Endothelial cell of umbilical vein (primary cell): ENCODE measurements at regions not wholly inside any gene's neighbourhood (a gene's known extent, or its start where the extent isn't known, plus 50 kb on each side); places are given as distances from the start of the nearest gene placed in this dataset.

Experiments
- BruUV-seq: library from RNA; stranded (reverse); fragments of 400-500 nt; replicated peaks from 2 replicates; lab custom pipeline; 2021; lab: Mats Ljungman, UMichigan
- CTCF ChIA-PET: fragments of 300-600, 350-600 bp; sonication (Branson Sonifier 250); formaldehyde crosslinking; loops from one replicate; lab custom pipeline; 2021; ENCODE audit warnings: antibody characterized with exemption, inconsistent platforms; lab: Charles Lee
- POLR2A ChIA-PET: fragments of 300-600, 350-600 bp; sonication (Branson Sonifier 250); formaldehyde crosslinking; loops from one replicate; lab custom pipeline; 2021; ENCODE audit warnings: antibody characterized with exemption, inconsistent platforms; lab: Charles Lee
- DNase-seq: peaks from one replicate; pipeline ENCODE4 v3.0.0-alpha.2; 2011; ENCODE audit warnings: low read depth, low spot score
- FAIRE-seq: peaks from 2 replicates; lab custom pipeline; 2011; peaks lifted over from hg19 to GRCh38; lab: Jason Lieb, UNC
- H2AFZ ChIP-seq: 2 replicates; pipeline ENCODE4 v1.6.0; 2012; ENCODE audit warnings: low read depth, low read length, control low read depth, inconsistent platforms
- H3K27ac ChIP-seq: 2 replicates; pipeline ENCODE4 v1.5.1; 2011; ENCODE audit warnings: low read depth, mild to moderate bottlenecking, control low read depth, low read length, moderate library complexity; ENCODE audit not compliant: insufficient read depth
- H3K27me3 ChIP-seq, 2 experiments: 2 replicates each; pipeline versions ENCODE4 v1.6.0 to v1.6.1; 2011; ENCODE audit warnings: low read length in 2 of 2, mixed read lengths in 1 of 2; ENCODE audit not compliant: control insufficient read depth in 2 of 2, insufficient read depth in 2 of 2
- H3K36me3 ChIP-seq, 2 experiments: 2 replicates in 1 of 2; 3 replicates in 1 of 2; pipeline ENCODE4 v1.5.1; 2011; ENCODE audit warnings: low read length in 2 of 2, mild to moderate bottlenecking in 1 of 2, moderate library complexity in 1 of 2; ENCODE audit not compliant: control insufficient read depth in 2 of 2, insufficient read depth in 2 of 2; ENCODE audit errors: extremely low read depth in 1 of 2
- H3K4me1 ChIP-seq: 3 replicates; pipeline ENCODE4 v1.5.1; 2011; ENCODE audit warnings: mild to moderate bottlenecking, low read length; ENCODE audit not compliant: control insufficient read depth, insufficient read depth; ENCODE audit errors: extremely low read depth
- H3K4me2 ChIP-seq: 2 replicates; pipeline ENCODE4 v1.6.1; 2011; ENCODE audit warnings: low read length, control low read depth, mixed read lengths; ENCODE audit not compliant: insufficient read depth
- H3K4me3 ChIP-seq, 3 experiments: fragments of 200-600 bp in 1 of 3; sonication (generic), shearing (Covaris generic) in 1 of 3; replicated peaks in 1 of 3; 2 replicates each; pipeline ENCODE4 v1.5.1; 2011 to 2016; ENCODE audit warnings: control low read depth in 3 of 3, low read length in 3 of 3, mild to moderate bottlenecking in 2 of 3, inconsistent platforms in 1 of 3, low read depth in 1 of 3, moderate library complexity in 1 of 3; ENCODE audit not compliant: insufficient read depth in 1 of 3
- H3K79me2 ChIP-seq: 2 replicates; pipeline ENCODE4 v1.6.0; 2012; ENCODE audit warnings: low read length, inconsistent platforms; ENCODE audit not compliant: control insufficient read depth, insufficient read depth
- H3K9ac ChIP-seq: replicated peaks from 2 replicates; pipeline ENCODE3; 2011; ENCODE audit warnings: low read length, control low read depth; ENCODE audit not compliant: insufficient read depth; ENCODE audit errors: extremely low read depth
- H3K9me1 ChIP-seq: replicated peaks from 3 replicates; pipeline ENCODE4 v1.6.0; 2011; ENCODE audit warnings: mild to moderate bottlenecking, low read length; ENCODE audit not compliant: control insufficient read depth, insufficient read depth; ENCODE audit errors: extremely low read depth
- H3K9me3 ChIP-seq: replicated peaks from 2 replicates; pipeline ENCODE4 v1.5.1; 2012; ENCODE audit warnings: low read length, inconsistent platforms; ENCODE audit not compliant: control insufficient read depth, insufficient read depth
- H4K20me1 ChIP-seq: replicated peaks from 2 replicates; pipeline ENCODE3; 2011; ENCODE audit warnings: mild to moderate bottlenecking, low read length; ENCODE audit not compliant: control insufficient read depth, insufficient read depth; ENCODE audit errors: extremely low read depth
- EZH2 ChIP-seq: IDR thresholded peaks from 2 replicates; pipeline ENCODE4 v1.6.1; 2012; ENCODE audit warnings: borderline replicate concordance, low read depth, mild to moderate bottlenecking, moderate library complexity, low read length, inconsistent platforms; ENCODE audit not compliant: severe bottlenecking
- FOS ChIP-seq: IDR thresholded peaks from 2 replicates; pipeline ENCODE4 v1.6.1; 2011; ENCODE audit warnings: mild to moderate bottlenecking, low read length, moderate library complexity, borderline replicate concordance; ENCODE audit not compliant: insufficient read depth
- GATA2 ChIP-seq: IDR thresholded peaks from 2 replicates; pipeline ENCODE4 v1.7.0; 2011; ENCODE audit warnings: low read depth, mild to moderate bottlenecking, moderate library complexity, mixed read lengths, low read length; ENCODE audit not compliant: insufficient read length, insufficient read depth
- JUN ChIP-seq: IDR thresholded peaks from 2 replicates; pipeline ENCODE4 v1.6.1; 2011; ENCODE audit warnings: borderline replicate concordance, low read depth; ENCODE audit not compliant: insufficient read length, insufficient read depth
- MYC ChIP-seq: IDR thresholded peaks from one replicate; pipeline ENCODE4 v1.6.1; 2011; ENCODE audit warnings: mild to moderate bottlenecking, low read depth, low read length
- POLR2A ChIP-seq: IDR thresholded peaks from 2 replicates; pipeline ENCODE4 v1.6.1; 2012; ENCODE audit warnings: low read depth, mild to moderate bottlenecking, control low read depth, low read length
- POLR2AphosphoS5 ChIP-seq: IDR thresholded peaks from 2 replicates; pipeline ENCODE4 v1.6.1; 2012; ENCODE audit warnings: low read depth, mild to moderate bottlenecking, control low read depth, low read length, moderate library complexity; ENCODE audit not compliant: insufficient read depth
- dilution Hi-C: fragments of 300-500 bp; cut with MboI; formaldehyde crosslinking; loops from one replicate; pipeline ENCODE4 v1.15.0; 2019; ENCODE audit warnings: low sequenced_read_pairs; ENCODE audit not compliant: extremely low pct_ligation_motif_present
- intact Hi-C: fragments of 100-400 bp; cut with micrococcal nuclease; formaldehyde crosslinking; loops from one replicate; pipeline ENCODE4 v1.10.0; 2022
- TF ChIP-seq, protein P1 (sequence below), 2 donors: IDR thresholded peaks; 1 replicate in 1 of 2; 2 replicates in 1 of 2; pipeline ENCODE4 v1.5.1; 2011; ENCODE audit warnings: low read length in 2 of 2, mild to moderate bottlenecking in 2 of 2, moderate library complexity in 2 of 2, control low read depth in 1 of 2, inconsistent platforms in 1 of 2, low read depth in 1 of 2; ENCODE audit not compliant: insufficient read depth in 1 of 2; ENCODE audit errors: extremely low read depth in 1 of 2
- TF ChIP-seq, protein P2 (sequence below): IDR thresholded peaks from 2 replicates; pipeline ENCODE4 v1.6.1; 2011; ENCODE audit not compliant: insufficient read depth, insufficient read length

DNA sequence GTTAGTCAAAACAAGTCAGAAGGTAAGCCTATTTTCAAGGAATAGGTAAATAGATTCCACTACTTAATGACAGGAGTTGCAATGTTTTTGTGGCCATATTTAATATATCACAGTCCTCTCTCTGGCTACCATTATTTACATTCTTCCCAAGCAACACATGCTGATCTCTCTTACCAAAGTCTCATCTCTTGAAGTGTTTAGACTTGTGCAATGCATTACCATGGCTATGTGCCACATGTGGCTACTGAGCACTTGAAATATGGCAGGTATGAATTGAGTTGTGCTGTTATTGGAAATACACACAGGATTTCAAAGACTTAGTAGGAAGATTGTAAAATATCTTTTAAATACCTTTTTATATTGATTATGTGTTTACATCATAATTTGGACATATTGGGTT is 262.4 kb upstream of the PDE3A start:
- H4K20me1 ChIP-seq, result no peaks in the 10 kb centered on the region
- no peaks in the 10 kb centered on the region for H3K79me2 ChIP-seq
- H3K4me3 ChIP-seq, result no peak overlapping the region
- no peak overlapping the region for H3K4me2 ChIP-seq
- no peak for FAIRE-seq
- H3K9ac ChIP-seq, result no peak overlapping the region
- no peaks in the 10 kb centered on the region for H3K9me3 ChIP-seq
- no peak for TF ChIP-seq JUN
- TF ChIP-seq FOS, result no peak
- no peak for TF ChIP-seq POLR2A
- no peak for TF ChIP-seq EZH2
- TF ChIP-seq, protein P1, sequence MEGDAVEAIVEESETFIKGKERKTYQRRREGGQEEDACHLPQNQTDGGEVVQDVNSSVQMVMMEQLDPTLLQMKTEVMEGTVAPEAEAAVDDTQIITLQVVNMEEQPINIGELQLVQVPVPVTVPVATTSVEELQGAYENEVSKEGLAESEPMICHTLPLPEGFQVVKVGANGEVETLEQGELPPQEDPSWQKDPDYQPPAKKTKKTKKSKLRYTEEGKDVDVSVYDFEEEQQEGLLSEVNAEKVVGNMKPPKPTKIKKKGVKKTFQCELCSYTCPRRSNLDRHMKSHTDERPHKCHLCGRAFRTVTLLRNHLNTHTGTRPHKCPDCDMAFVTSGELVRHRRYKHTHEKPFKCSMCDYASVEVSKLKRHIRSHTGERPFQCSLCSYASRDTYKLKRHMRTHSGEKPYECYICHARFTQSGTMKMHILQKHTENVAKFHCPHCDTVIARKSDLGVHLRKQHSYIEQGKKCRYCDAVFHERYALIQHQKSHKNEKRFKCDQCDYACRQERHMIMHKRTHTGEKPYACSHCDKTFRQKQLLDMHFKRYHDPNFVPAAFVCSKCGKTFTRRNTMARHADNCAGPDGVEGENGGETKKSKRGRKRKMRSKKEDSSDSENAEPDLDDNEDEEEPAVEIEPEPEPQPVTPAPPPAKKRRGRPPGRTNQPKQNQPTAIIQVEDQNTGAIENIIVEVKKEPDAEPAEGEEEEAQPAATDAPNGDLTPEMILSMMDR (IDR thresholded peaks at IDR 0.05; ENCODE audit: extremely low read depth in 1 of 2, insufficient read depth in 1 of 2, low read depth in 1 of 2, low read length in 2 of 2), result no peak
- no peak for TF ChIP-seq POLR2AphosphoS5
- no peak for TF ChIP-seq MYC
- no peak for TF ChIP-seq GATA2
- TF ChIP-seq, protein P2, sequence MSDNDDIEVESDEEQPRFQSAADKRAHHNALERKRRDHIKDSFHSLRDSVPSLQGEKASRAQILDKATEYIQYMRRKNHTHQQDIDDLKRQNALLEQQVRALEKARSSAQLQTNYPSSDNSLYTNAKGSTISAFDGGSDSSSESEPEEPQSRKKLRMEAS, result no peak
- CTCF ChIA-PET, result no interaction called here
- dilution Hi-C loops, result no loop called here
- intact Hi-C loops, result no loop called here
- H3K4me1 ChIP-seq, result no peaks in the 10 kb centered on the region
- H3K27me3 ChIP-seq, result no peaks in the 10 kb centered on the region
- H3K9me1 ChIP-seq, result no peaks in the 10 kb centered on the region
- DNase-seq, result no peak
- POLR2A ChIA-PET, result no interaction called here
- BruUV-seq, result no TSS peak
- no peaks in the 10 kb centered on the region for H3K36me3 ChIP-seq
- no peak overlapping the region for H2AFZ ChIP-seq
- H3K27ac ChIP-seq, result no peak overlapping the region
